Liver (tissue), 8 donors: ENCODE measurements at regions not wholly inside any gene's neighbourhood (a gene's known extent, or its start where the extent isn't known, plus 50 kb on each side); places are given as distances from the start of the nearest gene placed in this dataset.

Experiments
- DNase-seq: peaks from one replicate; pipeline ENCODE4 v3.0.0-alpha.2; 2017; ENCODE audit warnings: low spot score
- H3K27ac ChIP-seq, 2 donors: one replicate each; pipeline ENCODE4 v1.7.0; 2013; ENCODE audit warnings: inconsistent platforms in 2 of 2, low read length in 2 of 2, control low read depth in 1 of 2, low read depth in 1 of 2, mild to moderate bottlenecking in 1 of 2
- H3K27me3 ChIP-seq, 4 donors: one replicate each; pipeline versions ENCODE4 v1.6.1 to v1.7.0; 2013; ENCODE audit warnings: low read length in 3 of 4, inconsistent platforms in 1 of 4, mild to moderate bottlenecking in 1 of 4, moderate library complexity in 1 of 4; ENCODE audit not compliant: control insufficient read depth in 4 of 4, insufficient read depth in 4 of 4
- H3K36me3 ChIP-seq, 4 donors: one replicate each; pipeline versions ENCODE4 v1.6.1 to v1.7.0; 2013; ENCODE audit warnings: low read length in 3 of 4, mild to moderate bottlenecking in 3 of 4, low read depth in 1 of 4, moderate library complexity in 1 of 4; ENCODE audit not compliant: control insufficient read depth in 4 of 4, insufficient read depth in 3 of 4
- H3K4me1 ChIP-seq, 4 donors: one replicate each; pipeline versions ENCODE4 v1.6.1 to v1.7.0; 2013; ENCODE audit warnings: low read length in 3 of 4, mild to moderate bottlenecking in 3 of 4, moderate library complexity in 1 of 4; ENCODE audit not compliant: control insufficient read depth in 4 of 4, insufficient read depth in 4 of 4
- H3K4me3 ChIP-seq, 3 donors: one replicate each; pipeline versions ENCODE4 v1.6.1 to v1.7.0; 2013; ENCODE audit warnings: low read length in 3 of 3, control low read depth in 1 of 3, low read depth in 1 of 3, mild to moderate bottlenecking in 1 of 3
- H3K9ac ChIP-seq, 2 donors: one replicate each; pipeline ENCODE4 v1.7.0; 2013; ENCODE audit warnings: low read length in 2 of 2, mild to moderate bottlenecking in 2 of 2, moderate library complexity in 2 of 2, control low read depth in 1 of 2, low read depth in 1 of 2
- H3K9me3 ChIP-seq, 4 donors: one replicate each; pipeline versions ENCODE4 v1.6.1 to v1.7.0; 2013; ENCODE audit warnings: low read length in 3 of 4; ENCODE audit not compliant: control insufficient read depth in 4 of 4
- ATF3 ChIP-seq: IDR thresholded peaks from 2 replicates; pipeline ENCODE4 v1.6.1; 2016; ENCODE audit warnings: antibody characterized with exemption
- EGR1 ChIP-seq, 2 donors: IDR thresholded peaks; 2 replicates each; pipeline ENCODE4 v1.6.1; 2016 to 2018; ENCODE audit warnings: antibody characterized with exemption in 2 of 2, low read depth in 2 of 2
- FOXA2 ChIP-seq: IDR thresholded peaks from 2 replicates; pipeline ENCODE4 v1.6.1; 2016; ENCODE audit warnings: antibody characterized with exemption
- GABPA ChIP-seq, 2 donors: IDR thresholded peaks in 1 of 2; conservative IDR thresholded peaks in 1 of 2; 2 replicates each; pipeline ENCODE4 v1.6.1; 2016; ENCODE audit warnings: antibody characterized with exemption in 2 of 2, mild to moderate bottlenecking in 1 of 2, moderate library complexity in 1 of 2
- HNF4A ChIP-seq, 2 donors: conservative IDR thresholded peaks; 2 replicates each; pipeline ENCODE4 v1.6.1; 2016; ENCODE audit warnings: antibody characterized with exemption in 2 of 2, mild to moderate bottlenecking in 2 of 2
- HNF4G ChIP-seq: IDR thresholded peaks from 2 replicates; pipeline ENCODE4 v1.6.1; 2016; ENCODE audit warnings: antibody characterized with exemption
- NR2F2 ChIP-seq: IDR thresholded peaks from 2 replicates; pipeline ENCODE4 v1.6.1; 2016; ENCODE audit warnings: antibody characterized with exemption
- RAD21 ChIP-seq, 2 donors: IDR thresholded peaks; 2 replicates each; pipeline ENCODE4 v1.6.1; 2016; ENCODE audit warnings: antibody characterized with exemption in 2 of 2, mild to moderate bottlenecking in 2 of 2
- REST ChIP-seq: IDR thresholded peaks from 2 replicates; pipeline ENCODE4 v1.6.1; 2016; ENCODE audit warnings: antibody characterized with exemption, mild to moderate bottlenecking
- RXRA ChIP-seq, 2 donors: IDR thresholded peaks; 2 replicates each; pipeline ENCODE4 v1.6.1; 2017 to 2018; ENCODE audit warnings: antibody characterized with exemption in 2 of 2, mild to moderate bottlenecking in 1 of 2
- SP1 ChIP-seq: IDR thresholded peaks from 2 replicates; pipeline ENCODE4 v1.6.1; 2018; ENCODE audit warnings: antibody characterized with exemption, mild to moderate bottlenecking
- TAF1 ChIP-seq: conservative IDR thresholded peaks from 2 replicates; pipeline ENCODE4 v1.6.1; 2016; ENCODE audit warnings: antibody characterized with exemption, mild to moderate bottlenecking
- YY1 ChIP-seq: IDR thresholded peaks from 2 replicates; pipeline ENCODE4 v1.6.1; 2016; ENCODE audit warnings: antibody characterized with exemption, mild to moderate bottlenecking
- WGBS: extraction: QIAGEN DNeasy Blood & Tissue Kit; methylation state at CpG from one replicate; pipeline ENCODE4 v1.1.7; 2013; 5-methylcytosine and 5-hydroxymethylcytosine counted together
- TF ChIP-seq, protein P1 (sequence below): IDR thresholded peaks from 2 replicates; pipeline ENCODE4 v1.6.1; 2016; ENCODE audit warnings: antibody characterized with exemption
- TF ChIP-seq, protein P2 (sequence below): fragments of 150-350 bp; IDR thresholded peaks from 2 replicates; pipeline ENCODE4 v1.5.1; 2017; ENCODE audit warnings: improper control_type of control experiment, low read depth, low read length; ENCODE audit not compliant: missing input control
- TF ChIP-seq, protein P3 (sequence below): IDR thresholded peaks from 2 replicates; pipeline ENCODE4 v1.6.1; 2016; ENCODE audit warnings: antibody characterized with exemption
- donor health status: healthy.
- donor health status: healthy.
- donor health status: healthy.
- donor health status: healthy.
- donor health status: healthy.

DNA sequence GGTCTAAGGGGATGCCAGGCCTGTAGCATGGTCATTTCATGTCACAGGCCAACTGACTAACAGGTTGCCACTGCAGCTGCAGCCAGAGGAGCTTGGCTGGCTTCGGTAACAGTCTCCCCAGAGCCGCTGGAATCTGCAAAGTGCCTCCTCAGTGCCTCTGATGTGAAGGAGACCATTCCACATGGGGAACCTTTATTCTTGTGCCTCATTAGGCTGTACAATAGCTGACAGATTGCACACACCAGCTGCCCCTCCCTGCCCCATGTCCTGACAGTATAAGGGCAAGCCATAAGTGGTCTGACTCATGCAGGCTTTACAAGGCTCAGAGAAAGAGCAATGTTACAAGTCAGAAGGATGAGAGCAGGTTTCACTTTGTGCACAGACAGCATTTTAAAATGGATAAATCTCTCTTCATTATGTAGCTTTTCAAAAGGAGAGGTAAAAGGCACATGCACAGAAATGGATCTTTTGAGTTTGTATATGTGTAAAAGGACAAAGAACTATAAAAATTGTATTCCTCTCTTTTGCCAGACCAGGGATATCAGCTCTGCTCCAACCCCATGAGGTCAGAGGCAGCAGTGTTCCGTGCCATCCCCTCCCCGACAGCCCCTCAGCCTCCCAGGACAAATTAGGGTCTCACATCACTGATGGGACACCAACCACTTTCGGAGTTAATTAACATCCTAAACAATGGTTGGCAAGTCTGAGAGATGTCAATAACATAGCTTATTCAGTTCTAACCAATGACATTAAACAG, 467.8 kb downstream of the TMEM232 start:
- WGBS: 91% methylated on average over 5 of the region's 5 CpGs
- no peak for DNase-seq
- H3K9ac ChIP-seq: no peak overlapping the region

DNA sequence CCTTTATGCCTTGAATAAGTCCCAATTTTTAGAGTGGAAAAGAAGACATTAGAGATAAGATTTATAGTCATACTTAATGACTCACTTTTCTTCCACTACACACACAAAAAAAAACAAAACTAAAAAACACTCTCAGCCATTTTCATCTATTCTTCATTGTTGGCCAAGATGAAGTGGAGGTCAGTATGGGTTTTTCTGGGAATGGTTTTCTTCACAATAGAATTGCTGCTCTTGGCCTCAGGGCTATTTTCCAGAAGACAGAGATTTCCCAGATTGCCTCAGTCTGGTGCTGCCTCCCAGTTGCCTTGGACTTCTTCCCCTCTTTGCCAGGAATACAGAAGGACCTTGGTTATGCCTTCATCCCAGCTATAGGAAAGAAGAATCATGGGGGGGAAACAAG, 463.7 kb downstream of the TMEM232 start:
- TF ChIP-seq SP1 (no peak), RXRA (IDR thresholded peaks at IDR 0.05) (no peak)
- TF ChIP-seq, protein P1, sequence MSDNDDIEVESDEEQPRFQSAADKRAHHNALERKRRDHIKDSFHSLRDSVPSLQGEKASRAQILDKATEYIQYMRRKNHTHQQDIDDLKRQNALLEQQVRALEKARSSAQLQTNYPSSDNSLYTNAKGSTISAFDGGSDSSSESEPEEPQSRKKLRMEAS: no peak
- TF ChIP-seq, protein P2, sequence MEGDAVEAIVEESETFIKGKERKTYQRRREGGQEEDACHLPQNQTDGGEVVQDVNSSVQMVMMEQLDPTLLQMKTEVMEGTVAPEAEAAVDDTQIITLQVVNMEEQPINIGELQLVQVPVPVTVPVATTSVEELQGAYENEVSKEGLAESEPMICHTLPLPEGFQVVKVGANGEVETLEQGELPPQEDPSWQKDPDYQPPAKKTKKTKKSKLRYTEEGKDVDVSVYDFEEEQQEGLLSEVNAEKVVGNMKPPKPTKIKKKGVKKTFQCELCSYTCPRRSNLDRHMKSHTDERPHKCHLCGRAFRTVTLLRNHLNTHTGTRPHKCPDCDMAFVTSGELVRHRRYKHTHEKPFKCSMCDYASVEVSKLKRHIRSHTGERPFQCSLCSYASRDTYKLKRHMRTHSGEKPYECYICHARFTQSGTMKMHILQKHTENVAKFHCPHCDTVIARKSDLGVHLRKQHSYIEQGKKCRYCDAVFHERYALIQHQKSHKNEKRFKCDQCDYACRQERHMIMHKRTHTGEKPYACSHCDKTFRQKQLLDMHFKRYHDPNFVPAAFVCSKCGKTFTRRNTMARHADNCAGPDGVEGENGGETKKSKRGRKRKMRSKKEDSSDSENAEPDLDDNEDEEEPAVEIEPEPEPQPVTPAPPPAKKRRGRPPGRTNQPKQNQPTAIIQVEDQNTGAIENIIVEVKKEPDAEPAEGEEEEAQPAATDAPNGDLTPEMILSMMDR: no peak
- H3K27me3 ChIP-seq: no peaks in the 10 kb centered on the region
- DNase-seq: no peak
- H3K4me3 ChIP-seq: no peak overlapping the region
- H3K27ac ChIP-seq: no peak overlapping the region
- no peaks in the 10 kb centered on the region for H3K9me3 ChIP-seq
- H3K36me3 ChIP-seq: no peaks in the 10 kb centered on the region
- H3K9ac ChIP-seq: no peak overlapping the region
- no peaks in the 10 kb centered on the region for H3K4me1 ChIP-seq

More for the DNA sequence above, 467.8 kb downstream of the TMEM232 start:
- H3K27me3 ChIP-seq: no peaks in the 10 kb centered on the region
- no peaks in the 10 kb centered on the region for H3K36me3 ChIP-seq
- TF ChIP-seq ATF3 (no peak), FOXA2 (no peak)
- H3K4me1 ChIP-seq: no peaks in the 10 kb centered on the region
- H3K9me3 ChIP-seq: no peaks in the 10 kb centered on the region
- H3K27ac ChIP-seq: no peak overlapping the region
- no peak overlapping the region for H3K4me3 ChIP-seq

- H3K4me1 ChIP-seq: no peaks in the 10 kb centered on the region
- no peak overlapping the region for H3K4me3 ChIP-seq
- no peak overlapping the region for H3K27ac ChIP-seq
- H3K9ac ChIP-seq: no peak overlapping the region
- H3K9me3 ChIP-seq: no peaks in the 10 kb centered on the region
- no peak for DNase-seq
- H3K36me3 ChIP-seq: no peaks in the 10 kb centered on the region
- H3K27me3 ChIP-seq: no peaks in the 10 kb centered on the region
- 78% methylated on average over 1 of the region's 1 CpG for WGBS
- no peak for TF ChIP-seq NR2F2
- TF ChIP-seq GABPA (IDR thresholded peaks at IDR 0.05 in 1 of 2, conservative IDR thresholded peaks at IDR 0.05 in 1 of 2): no peak
- TF ChIP-seq SP1: no peak
- no peak for TF ChIP-seq HNF4A (conservative IDR thresholded peaks at IDR 0.05)
- no peak for TF ChIP-seq EGR1 (IDR thresholded peaks at IDR 0.05; ENCODE audit: low read depth in 2 of 2)
- TF ChIP-seq, protein P3, sequence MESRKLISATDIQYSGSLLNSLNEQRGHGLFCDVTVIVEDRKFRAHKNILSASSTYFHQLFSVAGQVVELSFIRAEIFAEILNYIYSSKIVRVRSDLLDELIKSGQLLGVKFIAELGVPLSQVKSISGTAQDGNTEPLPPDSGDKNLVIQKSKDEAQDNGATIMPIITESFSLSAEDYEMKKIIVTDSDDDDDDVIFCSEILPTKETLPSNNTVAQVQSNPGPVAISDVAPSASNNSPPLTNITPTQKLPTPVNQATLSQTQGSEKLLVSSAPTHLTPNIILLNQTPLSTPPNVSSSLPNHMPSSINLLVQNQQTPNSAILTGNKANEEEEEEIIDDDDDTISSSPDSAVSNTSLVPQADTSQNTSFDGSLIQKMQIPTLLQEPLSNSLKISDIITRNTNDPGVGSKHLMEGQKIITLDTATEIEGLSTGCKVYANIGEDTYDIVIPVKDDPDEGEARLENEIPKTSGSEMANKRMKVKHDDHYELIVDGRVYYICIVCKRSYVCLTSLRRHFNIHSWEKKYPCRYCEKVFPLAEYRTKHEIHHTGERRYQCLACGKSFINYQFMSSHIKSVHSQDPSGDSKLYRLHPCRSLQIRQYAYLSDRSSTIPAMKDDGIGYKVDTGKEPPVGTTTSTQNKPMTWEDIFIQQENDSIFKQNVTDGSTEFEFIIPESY: no peak
- TF ChIP-seq REST: no peak
- no peak for TF ChIP-seq RAD21 (IDR thresholded peaks at IDR 0.05)
- TF ChIP-seq FOXA2: no peak
- no peak for TF ChIP-seq YY1
- TF ChIP-seq, protein P1: no peak
- TF ChIP-seq HNF4G: no peak
- TF ChIP-seq TAF1: no peak
- TF ChIP-seq ATF3: no peak
- TF ChIP-seq, protein P2: no peak
Measured at GRCh38 chr5:110264661-110265060, 461.8 kb downstream of the TMEM232 start.
